ENCODE measurements at regions not wholly inside any gene's neighbourhood (a gene's known extent, or its start where the extent isn't known, plus 50 kb on each side); places are given as distances from the start of the nearest gene placed in this dataset.
A peak's percentile ranks its signal among the peaks of the same experiment; 100 is the strongest.

DNA sequence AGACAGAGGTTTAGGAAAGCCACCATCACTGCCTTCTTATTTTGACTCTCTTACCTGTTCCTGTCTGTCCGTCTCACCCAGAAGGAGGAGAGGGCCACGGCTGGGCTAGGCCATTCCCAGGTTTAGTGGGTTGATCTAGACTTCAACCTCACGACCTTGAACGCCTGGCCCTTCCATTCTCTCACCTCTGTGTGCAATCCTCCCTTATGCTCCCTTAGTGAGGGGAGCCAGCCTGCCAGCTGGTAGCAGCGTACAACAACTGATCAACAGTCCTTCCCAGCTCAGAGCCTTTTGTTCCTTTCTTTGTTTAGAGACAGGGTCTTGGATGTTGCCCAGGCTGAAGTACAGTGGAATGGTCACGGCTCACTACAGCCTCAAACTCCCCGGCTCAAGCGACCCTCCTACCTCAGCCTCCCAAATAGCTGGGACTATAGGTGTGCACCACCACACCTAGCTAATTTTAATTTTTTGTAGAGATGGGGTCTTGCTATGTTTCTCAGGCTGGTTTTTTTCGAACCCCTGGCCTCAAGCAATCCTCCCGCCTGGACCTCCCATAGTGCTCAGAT, 123.9 kb downstream of the ZNF664 start:
- DNase-seq = no peak

DNA sequence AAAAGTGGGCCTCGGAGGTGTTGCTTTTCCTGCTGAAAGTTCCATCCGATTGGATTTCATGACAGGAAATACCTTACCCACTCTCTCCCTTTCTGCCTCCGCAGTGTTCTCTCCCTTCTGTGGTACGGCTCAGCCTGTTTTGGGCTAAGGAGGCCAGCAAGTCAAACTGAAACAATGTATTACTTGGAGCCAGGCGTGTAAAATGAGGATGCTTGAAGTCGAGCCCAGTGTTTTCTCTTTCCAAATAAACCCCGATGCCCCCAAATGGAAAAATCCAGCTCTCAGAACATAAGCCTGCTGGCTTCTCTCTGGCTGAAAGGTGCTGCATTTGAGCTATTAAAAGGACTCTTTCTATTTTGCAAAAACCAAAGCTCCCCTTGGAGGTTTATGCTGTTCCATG, 124.7 kb downstream of the ZNF664 start:
- DNase-seq = no peak

DNA sequence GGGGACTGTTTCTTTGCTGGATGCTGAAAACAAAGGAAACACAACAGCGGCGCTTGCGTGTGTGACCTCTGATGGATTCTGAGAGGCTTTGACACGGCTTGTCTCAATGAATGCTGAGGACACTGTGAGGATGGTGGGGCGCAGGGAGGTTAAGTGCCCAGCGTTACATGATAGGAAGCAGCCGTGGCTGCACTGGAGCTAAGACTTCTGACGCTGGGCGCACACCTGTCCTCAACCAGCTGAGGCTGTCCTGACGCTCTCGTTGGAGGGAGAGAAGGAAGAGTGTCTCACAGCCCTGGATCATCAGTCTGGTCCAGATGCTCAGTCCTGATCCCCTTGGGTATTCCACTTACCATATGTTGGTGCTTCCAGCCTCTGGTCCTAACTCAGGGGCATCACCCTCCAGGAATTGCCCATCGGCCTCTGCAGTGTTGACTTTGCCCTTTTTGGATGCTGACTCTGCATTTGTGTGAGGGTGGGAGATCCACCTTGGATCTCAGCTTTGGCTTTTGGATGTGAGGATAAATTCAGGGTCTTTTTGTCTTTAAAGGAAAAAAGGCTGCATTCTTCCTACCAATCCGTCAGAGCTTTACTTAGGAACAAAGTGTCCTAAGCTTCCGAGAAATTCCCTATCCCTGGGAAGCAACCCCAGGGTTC, 125.2 kb downstream of the ZNF664 start:
- DNase-seq = no peak

DNA sequence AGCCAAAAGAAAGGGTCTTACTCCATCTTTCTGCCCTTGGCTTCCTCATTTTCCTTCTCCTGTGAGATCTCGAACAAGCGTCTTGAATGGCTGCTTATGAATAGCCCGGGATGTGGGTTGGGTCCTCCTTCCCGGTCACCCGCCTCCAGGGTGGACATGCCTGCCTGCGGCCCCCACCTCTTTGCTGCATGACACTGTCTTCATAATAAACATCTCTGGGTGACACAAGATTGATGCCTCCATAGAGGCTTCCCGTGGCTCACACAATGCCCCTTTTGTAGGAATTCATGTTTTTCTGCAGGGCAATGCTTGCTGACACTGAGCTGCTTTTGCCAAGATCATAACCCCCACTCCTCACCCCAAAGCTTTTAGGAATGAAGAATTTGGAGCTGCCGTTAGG, 125.9 kb downstream of the ZNF664 start:
- no peak for DNase-seq

DNA sequence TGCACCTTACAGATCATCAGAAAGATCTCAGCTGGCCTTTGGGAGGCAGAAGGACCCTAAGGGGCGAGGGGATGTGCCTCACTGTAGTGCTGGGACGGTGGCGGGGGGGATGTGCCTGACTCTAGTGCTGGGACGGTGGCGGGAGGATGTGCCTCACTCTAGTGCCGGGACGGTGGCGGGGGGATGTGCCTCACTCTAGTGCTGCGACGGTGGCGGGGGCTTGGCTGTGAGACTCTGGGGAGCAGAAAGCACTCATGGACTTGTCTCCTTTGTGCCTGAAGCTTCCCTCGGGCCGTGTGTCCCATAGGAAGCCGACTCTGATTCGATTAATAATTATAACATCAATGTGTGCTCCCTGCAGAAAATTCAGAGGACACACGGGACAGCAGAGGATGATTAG, 126.6 kb downstream of the ZNF664 start:
- DNase-seq = no peak

DNA sequence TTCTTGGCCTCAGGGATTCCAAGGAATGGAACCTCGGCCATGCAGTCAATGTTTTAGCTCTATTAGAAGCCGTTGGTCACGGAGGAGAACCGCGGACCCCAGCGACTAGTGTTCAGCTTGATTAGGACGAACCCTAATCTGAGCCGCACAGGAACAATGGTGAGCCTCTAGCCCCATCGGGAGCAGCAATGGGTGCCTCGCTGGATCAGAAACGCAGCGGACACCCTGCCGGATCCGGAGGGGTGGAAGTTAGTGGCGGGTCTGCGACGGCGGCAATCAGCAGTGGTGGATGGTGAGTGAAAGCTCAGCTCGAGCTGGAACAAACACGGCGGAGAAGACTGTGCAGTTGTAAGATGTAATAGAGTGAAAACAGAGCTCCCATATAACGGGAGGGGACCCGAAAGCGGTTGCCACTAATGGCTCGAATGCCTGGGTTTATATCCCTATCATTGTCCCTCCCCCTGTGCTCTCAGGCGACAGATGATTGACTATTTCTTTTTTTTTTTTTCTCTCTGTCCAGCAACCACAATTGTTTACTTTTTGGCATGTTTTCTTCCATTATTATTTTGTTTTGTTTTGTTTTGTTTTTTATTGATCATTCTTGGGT, 127.7 kb downstream of the ZNF664 start:
- DNase-seq = no peak

DNA sequence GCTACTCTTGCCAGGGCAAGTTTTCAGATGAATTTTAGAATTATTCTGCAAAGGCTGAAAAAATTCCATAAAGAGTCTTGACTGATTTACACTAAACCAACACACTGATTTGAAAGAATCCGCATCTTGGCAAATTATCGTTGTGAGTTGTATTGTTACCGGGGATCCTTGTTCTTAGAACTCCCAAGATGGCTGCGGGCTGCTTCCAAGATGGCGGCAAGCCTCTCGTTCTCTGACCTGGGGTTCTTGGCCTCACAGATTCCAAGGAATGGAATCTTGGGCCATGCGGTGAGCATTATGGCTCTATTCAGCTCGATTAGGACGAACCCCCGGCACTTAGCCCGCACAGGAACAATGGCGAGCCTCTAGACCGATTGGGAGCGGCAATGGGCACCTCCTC, 132.5 kb downstream of the ZNF664 start:
- DNase-seq = no peak

DNA sequence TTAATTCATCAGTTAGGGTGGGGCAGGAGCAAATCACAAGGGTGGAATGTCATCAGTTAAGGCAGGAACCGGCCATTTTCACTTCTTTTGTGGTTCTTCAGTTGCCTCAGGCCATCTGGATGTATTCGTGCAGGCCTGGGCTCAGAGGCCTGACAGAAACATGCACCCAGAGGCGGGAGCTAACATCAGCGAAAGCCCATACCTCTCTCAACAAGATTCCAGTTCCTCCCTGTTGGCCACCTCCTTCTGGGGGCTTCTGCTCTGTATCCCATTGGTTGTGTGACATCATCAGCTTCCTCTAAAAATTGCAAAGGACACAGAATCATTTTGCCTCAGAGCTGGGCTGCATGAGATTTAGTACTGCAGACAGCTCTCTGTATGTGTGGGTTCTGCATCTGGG, 134.3 kb downstream of the ZNF664 start:
- DNase-seq = no peak

DNA sequence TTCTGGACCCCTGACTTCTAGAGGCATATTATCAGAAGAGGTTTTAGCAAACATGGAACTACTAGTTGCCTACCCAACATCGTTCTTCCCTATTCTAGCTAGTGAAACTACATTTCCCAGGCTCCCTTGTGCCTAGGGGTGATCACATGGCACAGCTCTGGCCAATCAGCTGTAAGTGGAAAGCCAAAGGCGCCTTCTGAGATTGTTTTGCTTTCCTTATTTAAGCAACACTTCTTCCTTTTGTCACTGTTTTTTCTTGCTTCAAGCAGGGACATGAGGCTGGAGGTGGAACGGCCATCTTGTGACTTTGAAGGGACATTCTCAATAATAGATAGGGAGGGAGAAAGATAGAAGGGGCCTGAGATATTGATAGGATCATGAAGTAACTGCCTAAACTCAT, 136.7 kb downstream of the ZNF664 start:
- peak in 1 of 2 donors; percentile 33 for DNase-seq

DNA sequence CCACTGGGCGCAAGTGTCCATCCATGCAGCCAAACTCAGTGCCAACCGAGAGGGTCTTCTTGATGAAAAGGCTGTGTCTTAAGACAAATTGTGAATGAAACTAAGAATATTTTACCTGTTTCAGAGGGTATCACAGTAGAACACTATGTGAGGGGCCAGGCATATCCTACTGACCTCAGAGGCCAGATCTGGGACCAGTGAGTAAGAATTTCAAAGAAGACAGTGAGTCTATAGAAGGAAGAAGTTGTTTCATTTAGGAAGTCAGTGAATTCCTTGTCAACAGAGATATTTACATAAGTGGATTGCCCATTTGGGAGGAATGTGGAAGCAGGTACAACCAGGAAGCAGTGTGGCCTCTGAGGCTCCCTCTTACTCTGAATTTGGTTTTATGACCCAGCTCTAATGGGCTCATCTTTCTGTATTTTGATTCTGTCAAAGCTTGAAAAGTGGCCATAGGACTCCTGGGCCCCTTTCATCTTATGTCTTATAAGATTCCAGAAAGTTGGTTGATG, 137.4 kb downstream of the ZNF664 start:
- no peak for DNase-seq

DNA sequence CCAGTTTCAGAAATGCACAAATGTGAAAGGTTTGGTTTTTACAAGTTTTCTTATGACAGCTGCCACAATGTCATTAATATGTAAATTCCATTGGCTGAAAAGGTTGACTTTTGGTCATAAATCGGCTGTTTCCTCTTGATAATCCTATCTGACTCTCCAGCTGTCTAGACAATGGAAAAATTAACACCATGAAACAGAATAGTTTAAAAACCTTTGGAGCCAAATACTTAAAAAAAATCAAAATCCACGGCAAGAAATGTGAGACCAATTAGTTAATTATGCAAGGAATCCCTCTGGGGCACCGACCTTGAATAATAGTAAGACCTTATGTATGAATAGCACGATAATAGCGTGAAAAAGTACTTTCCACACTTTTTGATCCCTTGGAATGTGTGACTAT, 138.0 kb downstream of the ZNF664 start:
- DNase-seq = no peak

DNA sequence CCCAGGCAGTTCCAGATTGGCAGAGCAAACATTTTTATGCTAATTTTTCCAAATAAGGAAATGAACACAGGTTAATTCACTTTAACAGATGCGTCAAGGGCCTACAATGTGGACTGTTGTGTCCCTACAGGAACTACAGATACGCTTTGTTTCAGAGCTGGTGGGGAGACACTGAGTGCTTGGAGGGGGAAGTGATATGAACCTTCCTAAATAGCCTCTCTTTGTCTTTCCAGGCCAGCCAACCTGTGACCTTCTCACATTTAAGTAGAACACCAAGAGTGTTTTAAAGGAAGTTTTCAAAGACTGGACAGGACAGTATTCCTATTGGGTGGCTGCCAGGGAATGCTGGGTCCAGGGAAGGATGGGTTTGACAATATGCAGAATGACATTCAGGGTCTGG, 141.3 kb downstream of the ZNF664 start:
- no peak for DNase-seq

DNA sequence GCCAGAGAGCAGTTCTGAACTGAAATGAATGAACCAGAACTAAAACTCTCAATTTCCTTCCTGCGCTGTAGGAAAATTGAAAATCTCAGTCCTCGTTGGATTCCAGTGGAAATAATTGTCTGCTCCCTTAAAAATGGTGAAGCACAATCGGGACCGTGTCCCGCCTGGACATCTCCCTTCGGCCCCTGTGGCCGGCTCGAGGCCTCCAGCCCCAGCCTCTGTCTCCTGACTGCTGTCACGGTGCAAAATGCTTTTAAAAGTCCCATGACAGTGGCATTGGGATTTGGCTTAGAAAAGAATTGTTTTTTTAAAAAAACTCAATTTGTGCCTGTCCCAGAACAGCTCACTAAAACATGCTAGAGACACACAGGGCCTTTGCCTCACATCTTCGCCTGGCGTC, 142.5 kb downstream of the ZNF664 start:
- no peak for DNase-seq

DNA sequence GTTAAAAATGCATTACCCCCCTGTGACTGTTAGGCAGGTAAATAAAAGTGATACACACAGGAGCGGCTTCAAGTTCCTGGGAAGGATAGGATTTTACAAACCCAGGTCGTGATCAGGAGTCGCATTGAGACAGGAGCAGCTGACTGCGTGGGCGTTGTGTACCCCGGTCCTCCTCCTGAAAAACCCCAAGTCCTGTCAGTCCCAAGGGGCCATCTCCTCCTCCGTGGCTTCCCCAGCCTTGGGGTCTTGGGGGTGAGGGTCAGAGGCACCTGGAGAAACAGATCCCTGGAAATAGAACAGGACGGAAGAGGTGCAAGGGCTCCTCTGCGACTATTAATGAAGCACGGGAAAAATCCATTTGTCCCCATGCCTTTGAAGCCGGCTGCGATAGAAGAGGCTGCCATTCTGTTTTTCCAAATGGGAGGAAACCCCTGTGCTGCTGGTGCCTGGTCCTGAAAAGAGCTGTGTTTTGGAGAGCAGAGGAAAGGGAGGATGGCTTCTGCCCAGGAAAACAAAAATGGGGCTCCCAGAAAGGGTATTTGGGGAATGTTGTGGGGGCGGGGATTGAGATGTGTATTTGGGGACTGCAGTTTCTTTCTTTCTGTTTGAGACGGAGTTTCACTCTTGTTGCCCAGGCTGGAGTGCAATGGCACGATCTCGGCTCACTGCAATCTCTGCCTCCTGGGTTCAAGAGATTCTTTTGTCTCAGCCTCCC, 143.1 kb downstream of the ZNF664 start:
- no peak for DNase-seq

DNA sequence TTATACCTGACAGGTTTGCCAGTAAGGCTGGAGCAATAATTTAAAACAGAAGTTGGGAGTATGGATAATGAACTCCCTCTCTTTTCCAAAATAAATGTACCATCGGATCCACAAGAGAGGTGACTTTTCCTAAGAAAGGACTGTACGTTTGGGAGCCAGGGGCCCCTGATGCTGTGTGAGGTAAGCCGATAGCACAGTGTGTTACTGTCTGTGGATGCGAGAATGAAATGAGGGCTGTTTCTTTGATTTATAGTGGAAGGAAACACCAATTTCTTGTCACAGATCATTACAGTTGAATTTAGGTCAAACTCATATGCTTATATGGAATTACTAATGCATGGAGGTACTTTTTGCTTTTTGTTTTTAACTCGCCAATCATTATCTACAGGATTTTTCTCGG, 147.7 kb downstream of the ZNF664 start:
- no peak for DNase-seq

DNA sequence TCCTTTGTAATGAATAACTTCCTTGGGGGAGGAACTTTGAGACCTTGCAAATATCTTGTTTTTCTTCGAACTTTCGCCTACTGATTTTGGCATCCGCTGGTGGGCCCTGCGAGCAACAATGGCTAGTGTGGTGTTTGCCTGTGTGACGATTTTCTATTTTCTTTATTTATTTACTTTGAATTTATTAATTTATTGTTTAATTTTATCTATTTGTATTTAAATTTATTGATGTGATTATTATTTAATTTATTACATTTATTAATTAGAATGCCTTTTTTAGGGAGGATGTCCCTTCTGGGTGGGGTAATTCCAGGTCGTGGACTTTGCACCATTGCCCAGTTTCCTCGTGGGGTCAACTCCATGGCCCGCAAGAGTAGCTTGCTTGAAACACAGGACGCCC, 149.7 kb downstream of the ZNF664 start:
- no peak for DNase-seq

DNA sequence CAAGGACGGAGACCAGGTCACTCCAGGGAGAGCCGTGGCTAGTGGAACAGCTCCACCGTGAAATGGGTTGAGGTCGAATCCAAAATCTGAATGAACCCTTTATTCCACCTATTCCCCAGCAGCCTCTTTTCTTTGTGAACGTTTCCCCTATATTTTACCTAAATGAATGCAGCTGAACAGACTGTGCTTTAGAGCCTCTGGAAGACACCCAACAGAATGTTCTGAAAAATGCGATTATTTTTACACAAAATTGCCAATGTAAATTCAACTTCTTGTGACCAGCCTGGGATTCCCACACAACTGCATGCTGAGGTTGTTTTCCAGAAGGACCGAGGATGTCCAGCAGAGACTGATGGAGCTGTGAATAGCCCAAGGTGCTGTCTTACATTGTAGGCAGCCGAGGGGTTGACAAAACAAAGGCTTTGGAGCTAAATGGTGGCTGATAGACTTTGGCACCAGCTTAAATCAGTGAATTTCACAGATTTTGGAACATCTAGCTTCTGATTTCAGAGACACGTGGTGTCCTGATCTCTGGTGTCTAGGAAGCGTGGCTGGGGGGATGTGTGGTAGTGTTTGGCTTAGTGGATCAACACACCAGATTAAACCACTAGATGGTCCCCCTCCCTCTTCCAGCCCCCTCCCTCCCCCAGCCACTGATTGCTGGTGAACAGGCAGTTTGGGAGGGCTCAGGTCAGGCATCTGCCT, 150.4 kb downstream of the ZNF664 start:
- DNase-seq = no peak

DNA sequence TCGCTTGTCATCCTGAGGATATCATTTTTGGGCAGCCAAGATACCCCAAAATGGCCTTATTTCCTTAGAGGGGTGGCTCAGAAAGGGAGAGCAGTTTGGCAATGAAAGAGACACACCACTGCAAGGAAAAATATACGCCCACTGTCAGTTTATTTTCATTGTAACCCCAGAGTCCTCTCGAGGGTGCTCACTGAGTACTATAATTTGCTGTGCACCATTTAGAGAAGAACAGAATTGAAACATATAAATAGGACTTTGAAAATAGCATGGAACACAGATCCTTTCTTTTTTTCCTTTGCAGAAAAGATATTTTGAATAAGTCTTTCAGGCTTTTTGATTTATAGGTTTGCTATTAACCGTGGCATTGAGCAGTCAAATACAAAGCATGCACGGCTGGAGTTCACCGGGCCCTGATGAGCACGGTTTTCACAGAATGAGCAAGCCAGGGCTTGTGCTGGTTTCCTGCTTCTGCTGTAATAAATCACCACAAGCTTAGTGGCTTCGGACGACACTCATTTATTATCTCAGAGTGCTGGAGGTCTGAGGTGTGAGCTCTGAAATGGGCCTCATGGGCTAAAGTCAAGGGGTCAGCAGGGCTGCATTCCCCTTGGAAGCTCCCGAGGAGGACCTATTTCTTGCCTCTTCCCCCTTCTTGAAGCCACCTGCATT, 152.3 kb downstream of the ZNF664 start:
- no peak for DNase-seq

DNA sequence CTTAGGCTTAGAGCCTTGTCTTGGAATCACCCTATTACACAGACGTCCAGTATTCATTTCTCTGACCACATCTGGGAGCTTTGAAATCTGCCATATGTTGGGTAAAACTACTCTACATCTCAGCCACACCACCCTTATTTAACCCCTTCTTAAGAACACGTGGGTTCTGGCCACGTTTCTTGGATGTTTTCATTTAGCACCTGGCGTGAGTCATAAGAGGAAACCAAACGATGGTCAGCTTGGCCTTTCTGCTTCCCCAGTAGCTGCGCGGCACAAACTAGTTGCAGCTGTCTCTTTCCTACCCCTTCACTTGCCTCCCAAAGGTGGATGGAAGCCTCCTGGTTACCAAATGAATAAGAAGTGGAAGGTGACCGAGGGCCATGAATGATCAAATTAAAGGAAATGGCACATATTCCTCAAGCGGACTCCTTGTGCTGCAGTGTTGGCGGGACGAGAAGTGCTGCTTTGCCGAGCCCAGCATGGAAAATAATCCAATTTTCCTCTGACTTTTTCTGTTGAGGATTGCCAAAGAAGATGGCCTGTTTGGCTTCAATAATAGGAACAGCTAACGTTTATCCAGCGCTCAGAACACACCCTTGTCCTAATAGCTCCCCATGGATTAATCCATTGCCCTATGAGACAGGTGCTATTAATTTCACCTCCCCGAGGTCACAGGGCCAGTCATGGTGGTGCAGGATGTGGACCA, 154.1 kb downstream of the ZNF664 start:
- no peak for DNase-seq

DNA sequence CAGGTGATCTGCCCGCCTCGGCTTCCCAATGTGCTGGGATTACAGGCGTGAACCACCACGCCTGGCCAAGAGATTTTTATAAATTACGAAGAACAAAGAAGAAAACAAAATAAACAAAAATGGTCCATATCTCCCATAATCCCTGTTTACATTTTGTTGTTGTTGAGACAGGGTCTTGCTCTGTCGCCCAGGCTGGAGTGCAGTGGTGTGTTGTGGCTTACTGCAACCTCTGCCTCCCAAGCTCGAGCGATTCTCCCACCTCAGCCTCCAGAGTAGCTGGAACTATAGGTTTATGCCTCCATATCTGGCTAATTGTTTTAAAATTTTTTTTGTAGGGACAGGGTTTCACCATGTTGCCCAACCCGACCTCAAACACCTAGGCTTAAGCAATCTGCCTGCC, 156.1 kb downstream of the ZNF664 start:
- DNase-seq = no peak

DNA sequence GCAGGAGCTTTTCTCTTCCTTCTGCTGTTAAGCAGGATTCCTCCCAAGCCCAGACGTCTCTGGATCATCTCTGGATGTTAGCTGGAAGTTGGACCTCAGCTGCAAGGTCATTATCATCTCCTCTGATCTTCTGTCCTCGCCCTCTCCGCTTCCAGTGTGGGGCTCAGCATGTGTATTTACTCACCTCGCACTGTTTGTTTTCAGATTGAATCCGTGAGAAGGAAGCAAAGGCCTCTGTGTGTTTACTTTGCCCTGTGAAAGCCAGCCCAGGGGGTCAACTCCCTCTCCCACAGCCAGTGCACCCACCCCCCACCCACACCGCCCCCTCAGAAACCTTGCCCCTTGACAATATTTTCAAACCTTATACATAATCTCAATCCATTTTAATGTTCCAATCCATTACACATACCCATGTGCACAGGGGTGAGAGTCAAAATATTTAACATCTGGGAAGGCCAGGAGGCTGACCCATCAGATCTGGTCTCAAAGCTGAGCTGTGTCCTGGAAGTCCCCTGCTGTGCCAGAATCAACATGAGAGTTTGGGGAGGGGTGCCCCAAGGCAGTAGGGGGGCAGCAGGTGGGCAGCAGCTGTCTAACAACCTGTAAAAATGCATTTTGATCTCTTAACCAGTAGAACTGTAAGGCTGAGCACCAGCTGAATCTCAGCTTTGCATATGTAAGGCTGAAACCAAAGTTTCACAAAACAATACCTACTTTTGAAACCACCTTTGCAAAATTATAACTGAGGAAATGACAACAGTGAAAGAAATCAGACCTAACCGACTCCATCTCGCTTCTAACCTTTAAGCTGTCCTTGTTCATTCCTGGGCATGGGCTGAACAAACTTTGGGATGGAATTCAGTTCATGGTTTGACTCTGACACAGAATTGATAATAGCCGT, 157.9 kb downstream of the ZNF664 start:
- no peak for DNase-seq

Measured in CD4-positive, alpha-beta T cell treated with Interferon alpha-2 for 1 hour (primary cell).